Transverse colon (tissue), 4 donors: ENCODE measurements at regions not wholly inside any gene's neighbourhood (a gene's known extent, or its start where the extent isn't known, plus 50 kb on each side); places are given as distances from the start of the nearest gene placed in this dataset.

Experiments used
- DNase-seq: peaks from one replicate; pipeline ENCODE4 v3.0.0-alpha.2; 2019
- H3K27ac ChIP-seq, 4 donors: fragments of 200-600 bp; sonication (generic); 2 replicates each; pipeline ENCODE4 v1.5.1; 2016 to 2018; ENCODE audit warnings: inconsistent platforms in 4 of 4
- H3K27me3 ChIP-seq: fragments of 200-600 bp; sonication (generic); 2 replicates; pipeline ENCODE4 v1.5.1; 2017; ENCODE audit warnings: inconsistent platforms
- H3K36me3 ChIP-seq, 4 donors: fragments of 200-600 bp; sonication (generic); 2 replicates each; pipeline ENCODE4 v1.5.1; 2017 to 2019; ENCODE audit warnings: inconsistent platforms in 4 of 4
- H3K4me1 ChIP-seq, 4 donors: fragments of 200-600 bp; sonication (generic); 2 replicates each; pipeline ENCODE4 v1.5.1; 2017 to 2020; ENCODE audit warnings: inconsistent platforms in 4 of 4
- H3K4me3 ChIP-seq, 4 donors: fragments of 200-600 bp; sonication (generic); 1 replicate in 1 of 4; 2 replicates in 3 of 4; pipeline versions ENCODE4 v1.5.1 to v1.6.1; 2017 to 2019; ENCODE audit warnings: inconsistent platforms in 4 of 4
- H3K9me3 ChIP-seq, 2 donors: fragments of 200-600 bp; sonication (generic); 2 replicates each; pipeline ENCODE4 v1.5.1; 2017 to 2019; ENCODE audit warnings: inconsistent platforms in 2 of 2
- CTCF ChIP-seq, 5 experiments: fragments of 200-600 bp in 3 of 5; fragments of 450-650 bp in 2 of 5; sonication (generic) in 3 of 5; IDR thresholded peaks; 1 replicate in 2 of 5; 2 replicates in 3 of 5; pipeline ENCODE4 v1.5.1; 2016 to 2017; ENCODE audit warnings: antibody characterized with exemption in 5 of 5, inconsistent platforms in 3 of 5, mild to moderate bottlenecking in 2 of 5, moderate library complexity in 1 of 5
- EP300 ChIP-seq: sonication (generic); formaldehyde crosslinking; IDR thresholded peaks from one replicate; pipeline ENCODE4 v1.6.1; 2017; ENCODE audit warnings: antibody characterized with exemption, low read depth
- POLR2A ChIP-seq: fragments of 450-650 bp; IDR thresholded peaks from one replicate; pipeline ENCODE4 v1.6.1; 2016; ENCODE audit warnings: antibody characterized with exemption, mild to moderate bottlenecking, moderate library complexity
- POLR2AphosphoS5 ChIP-seq, 3 donors: sonication (generic); formaldehyde crosslinking; IDR thresholded peaks; one replicate each; pipeline ENCODE4 v1.6.1; 2016; ENCODE audit warnings: antibody characterized with exemption in 3 of 3
- WGBS, 2 donors: methylation state at CpG; one replicate each; pipeline ENCODE4 v1.1.5; 2018; ENCODE audit warnings: low coverage in 1 of 2; 5-methylcytosine and 5-hydroxymethylcytosine counted together
- in situ Hi-C, 4 donors: fragments of 200-750 bp; cut with MboI; loops; one replicate each; pipeline versions ENCODE4 v1.15.0 to v1.15.1; 2017; ENCODE audit warnings: low sequenced_read_pairs in 3 of 4, low pct_ligation_motif_present in 1 of 4, low pct_unique_long_range_greater_than_20kb in 1 of 4
- intact Hi-C: fragments of 100-400 bp; cut with DNase I; formaldehyde crosslinking; loops from one replicate; pipeline ENCODE4 v1.15.1; 2023; ENCODE audit warnings: low total_unique reads

- in situ Hi-C loops, result loop anchor here in 1 of 4 donors (25.0 kb wide), 1 partner anchor 296 kb away; no protein-coding TSS in a partner anchor
- Histone ChIP-seq H3K9me3 (no peaks in the 10 kb centered on the region), H3K4me1 (peaks cover 0 to 41% (median 12%) of the 10 kb centered on the region in 4 donors), H3K36me3 (no peaks in the 10 kb centered on the region), H3K4me3 (no peak overlapping the region), H3K27ac (peak overlapping the region in 3 of 4 donors; percentile 77 to 88 (median 88)), H3K27me3 (no peaks in the 10 kb centered on the region)
- DNase-seq, result no peak
- intact Hi-C loops, result loop anchor here (10.0 kb wide), 1 partner anchor 202 kb away; the partner anchor contains the start of gene FOXN3
- 29 to 43% methylated on average over 1 to 2 of the region's 2 CpGs for WGBS, 2 donors
- TF ChIP-seq CTCF (IDR thresholded peaks at IDR 0.05) (no peak), EP300 (no peak), POLR2AphosphoS5 (IDR thresholded peaks at IDR 0.05) (no peak), POLR2A (no peak)
Measured at GRCh38 chr14:89616425-89616824, 199.4 kb upstream of the FOXN3 start.

- WGBS, 2 donors, result 85% methylated on average over 3 of the region's 3 CpGs; no CpG with 5 or more reads in 1 of the 2 donors
- intact Hi-C loops (loop anchor here (10.0 kb wide), 1 partner anchor 201 kb away; the partner anchor contains the start of gene FOXN3), in situ Hi-C loops (loop anchor here in 1 of 4 donors (25.0 kb wide), 1 partner anchor 297 kb away; no protein-coding TSS in a partner anchor)
- DNase-seq, result no peak
- peaks cover 0 to 41% (median 12%) of the 10 kb centered on the region in 4 donors for H3K4me1 ChIP-seq
- H3K27me3 ChIP-seq, result no peaks in the 10 kb centered on the region
- H3K9me3 ChIP-seq, result no peaks in the 10 kb centered on the region
- no peak overlapping the region for H3K4me3 ChIP-seq
- TF ChIP-seq EP300 (no peak), POLR2A (no peak), POLR2AphosphoS5 (IDR thresholded peaks at IDR 0.05) (no peak), CTCF (IDR thresholded peaks at IDR 0.05) (no peak)
- no peaks in the 10 kb centered on the region for H3K36me3 ChIP-seq
- no peak overlapping the region for H3K27ac ChIP-seq
Measured at GRCh38 chr14:89615421-89615820, 198.4 kb upstream of the FOXN3 start.

- Histone ChIP-seq H3K36me3 (no peaks in the 10 kb centered on the region), H3K9me3 (no peaks in the 10 kb centered on the region), H3K4me1 (peaks cover 0 to 34% (median 6%) of the 10 kb centered on the region in 4 donors), H3K27me3 (no peaks in the 10 kb centered on the region), H3K27ac (no peak overlapping the region), H3K4me3 (no peak overlapping the region)
- TF ChIP-seq POLR2AphosphoS5 (IDR thresholded peaks at IDR 0.05), result no peak
- 64 to 80% methylated on average over 3 to 4 of the region's 4 CpGs for WGBS, 2 donors
- in situ Hi-C loops, result loop anchor here in 1 of 4 donors (25.0 kb wide), 1 partner anchor 298 kb away; no protein-coding TSS in a partner anchor
- DNase-seq, result no peak
- intact Hi-C loops, result loop anchor here (10.0 kb wide), 1 partner anchor 199 kb away; the partner anchor contains the start of gene FOXN3
Measured at GRCh38 chr14:89614009-89614691, 197.1 kb upstream of the FOXN3 start.

- TF ChIP-seq POLR2AphosphoS5 (IDR thresholded peaks at IDR 0.05), result no peak
- TF ChIP-seq EP300, result no peak
- no peak for TF ChIP-seq CTCF (IDR thresholded peaks at IDR 0.05)
- no peak for TF ChIP-seq POLR2A
- Histone ChIP-seq H3K9me3 (no peaks in the 10 kb centered on the region), H3K27me3 (no peaks in the 10 kb centered on the region), H3K4me1 (peaks cover 0 to 34% (median 6%) of the 10 kb centered on the region in 4 donors), H3K4me3 (no peak overlapping the region), H3K27ac (no peak overlapping the region), H3K36me3 (no peaks in the 10 kb centered on the region)
- WGBS, 2 donors, result 87 to 88% methylated on average over 3 to 5 of the region's 5 CpGs
- no peak for DNase-seq
- in situ Hi-C loops (loop anchor here in 1 of 4 donors (25.0 kb wide), 1 partner anchor 299 kb away; no protein-coding TSS in a partner anchor), intact Hi-C loops (loop anchor here (10.0 kb wide), 1 partner anchor 199 kb away; the partner anchor contains the start of gene FOXN3)
Measured at GRCh38 chr14:89613260-89614008, 196.4 kb upstream of the FOXN3 start.
